Stimulated activated naive CD8-positive, alpha-beta T cell treated with anti-CD3 and anti-CD28 coated beads, Interleukin-15, amount 100 ng/mL, for 72 hours (primary cell): ENCODE measurements at regions not wholly inside any gene's neighbourhood (a gene's known extent, or its start where the extent isn't known, plus 50 kb on each side); places are given as distances from the start of the nearest gene placed in this dataset.

Experiments
- ATAC-seq: fragments of 150-1000 bp; cut with Tn5 transposase; 2 replicates; pipeline ENCODE4 v1.10.0; 2021; ENCODE audit warnings: mild to moderate bottlenecking, moderate library complexity
- DNase-seq, 2 donors: peaks; one replicate each; pipeline ENCODE4 v3.0.0; 2021 to 2022
- H3K27ac Mint-ChIP-seq, 2 donors: one replicate each; pipeline ENCODE4 v1.8.0; 2022; ENCODE audit warnings: mild to moderate bottlenecking in 2 of 2, mixed read lengths in 2 of 2, moderate library complexity in 2 of 2
- H3K27me3 Mint-ChIP-seq: one replicate; pipeline ENCODE4 v1.8.0; 2022; ENCODE audit warnings: mixed read lengths
- H3K4me1 Mint-ChIP-seq: one replicate; pipeline ENCODE4 v1.8.0; 2022; ENCODE audit warnings: mild to moderate bottlenecking, mixed read lengths
- H3K4me3 Mint-ChIP-seq, 2 donors: one replicate each; pipeline ENCODE4 v1.8.0; 2022; ENCODE audit warnings: mild to moderate bottlenecking in 2 of 2, mixed read lengths in 2 of 2, moderate library complexity in 1 of 2
- H3K9me3 Mint-ChIP-seq, 2 donors: one replicate each; pipeline ENCODE4 v1.8.0; 2022; ENCODE audit warnings: mixed read lengths in 2 of 2

- no peak for ATAC-seq
Observed at GRCh38 chr21:31476263-31477022, 132.4 kb upstream of the TIAM1 start.

GRCh38 chr21:31475223-31475622 is 131.2 kb upstream of the TIAM1 start:
- Mint-ChIP-seq H3K4me1 (peaks cover 10% of the 10 kb centered on the region), H3K27ac (no peak overlapping the region), H3K9me3 (peaks cover 0 to 16% of the 10 kb centered on the region in 2 donors), H3K4me3 (no peak overlapping the region), H3K27me3 (no peaks in the 10 kb centered on the region)
- DNase-seq (no peak), ATAC-seq (no peak)

More at GRCh38 chr21:31476263-31477022, 132.4 kb upstream of the TIAM1 start:
- H3K4me3 Mint-ChIP-seq = no peak overlapping the region
- peaks cover 0 to 22% of the 10 kb centered on the region in 2 donors for H3K9me3 Mint-ChIP-seq
- no peak for DNase-seq
- H3K27me3 Mint-ChIP-seq = no peaks in the 10 kb centered on the region
- H3K4me1 Mint-ChIP-seq = peaks cover 10% of the 10 kb centered on the region
- no peak overlapping the region for H3K27ac Mint-ChIP-seq

- H3K9me3 Mint-ChIP-seq = peaks cover 0 to 13% of the 10 kb centered on the region in 2 donors
- peaks cover 10% of the 10 kb centered on the region for H3K4me1 Mint-ChIP-seq
- peak overlapping the region; percentile 46 to 86 for H3K27ac Mint-ChIP-seq
- ATAC-seq (no peak), DNase-seq (no peak)
- H3K4me3 Mint-ChIP-seq = no peak overlapping the region
- no peaks in the 10 kb centered on the region for H3K27me3 Mint-ChIP-seq
Observed at GRCh38 chr21:31473685-31474345, 129.8 kb upstream of the TIAM1 start.

- Mint-ChIP-seq H3K4me1 (peaks cover 5% of the 10 kb centered on the region), H3K4me3 (no peak overlapping the region), H3K27ac (peak overlapping the region in 1 of 2 donors; percentile 31), H3K27me3 (no peaks in the 10 kb centered on the region), H3K9me3 (peaks cover 0 to 13% of the 10 kb centered on the region in 2 donors)
- ATAC-seq (no peak), DNase-seq (no peak)
Observed at GRCh38 chr21:31471865-31472264, 127.8 kb upstream of the TIAM1 start.

GRCh38 chr21:31470896-31471694 is 127.0 kb upstream of the TIAM1 start:
- Mint-ChIP-seq H3K27ac (no peak overlapping the region), H3K9me3 (peaks cover 0 to 13% of the 10 kb centered on the region in 2 donors), H3K4me3 (no peak overlapping the region), H3K27me3 (no peaks in the 10 kb centered on the region), H3K4me1 (peaks cover 5% of the 10 kb centered on the region)
- no peak for DNase-seq
- ATAC-seq = no peak

GRCh38 chr21:31460980-31461379 is 116.9 kb upstream of the TIAM1 start:
- ATAC-seq (peak; percentile 93), DNase-seq (peak; percentile 5 to 21)
- H3K4me1 Mint-ChIP-seq = peaks cover 13% of the 10 kb centered on the region
- no peaks in the 10 kb centered on the region for H3K27me3 Mint-ChIP-seq
- no peaks in the 10 kb centered on the region for H3K9me3 Mint-ChIP-seq
- peak overlapping the region; percentile 15 to 34 for H3K27ac Mint-ChIP-seq
- peak overlapping the region; percentile 56 to 62 for H3K4me3 Mint-ChIP-seq

- DNase-seq (no peak), ATAC-seq (no peak)
- Mint-ChIP-seq H3K4me1 (peaks cover 13% of the 10 kb centered on the region), H3K9me3 (peaks cover 0 to 2% of the 10 kb centered on the region in 2 donors), H3K27me3 (no peaks in the 10 kb centered on the region), H3K27ac (no peak overlapping the region), H3K4me3 (no peak overlapping the region)
Observed at GRCh38 chr21:31459457-31459856, 115.4 kb upstream of the TIAM1 start.

GRCh38 chr21:31457675-31458074 is 113.6 kb upstream of the TIAM1 start:
- H3K27me3 Mint-ChIP-seq = no peaks in the 10 kb centered on the region
- peaks cover 13% of the 10 kb centered on the region for H3K4me1 Mint-ChIP-seq
- peak; percentile 60 for ATAC-seq
- no peak overlapping the region for H3K27ac Mint-ChIP-seq
- DNase-seq = no peak
- peaks cover 10 to 14% of the 10 kb centered on the region in 2 donors for H3K9me3 Mint-ChIP-seq
- no peak overlapping the region for H3K4me3 Mint-ChIP-seq

GRCh38 chr21:31456201-31456600 is 112.1 kb upstream of the TIAM1 start:
- Mint-ChIP-seq H3K27ac (no peak overlapping the region), H3K9me3 (peaks cover 12 to 17% of the 10 kb centered on the region in 2 donors), H3K4me3 (no peak overlapping the region), H3K4me1 (peaks cover 11% of the 10 kb centered on the region), H3K27me3 (no peaks in the 10 kb centered on the region)
- DNase-seq = no peak
- no peak for ATAC-seq

- no peak for ATAC-seq
- Mint-ChIP-seq H3K9me3 (peaks cover 12 to 17% of the 10 kb centered on the region in 2 donors), H3K27me3 (no peaks in the 10 kb centered on the region), H3K4me3 (no peak overlapping the region), H3K4me1 (peaks cover 6% of the 10 kb centered on the region), H3K27ac (no peak overlapping the region)
- no peak for DNase-seq
Observed at GRCh38 chr21:31455506-31455905, 111.4 kb upstream of the TIAM1 start.

- ATAC-seq (no peak), DNase-seq (no peak)
- Mint-ChIP-seq H3K27me3 (no peaks in the 10 kb centered on the region), H3K27ac (no peak overlapping the region), H3K9me3 (peaks cover 12 to 17% of the 10 kb centered on the region in 2 donors), H3K4me1 (peaks cover 17% of the 10 kb centered on the region), H3K4me3 (no peak overlapping the region)
Observed at GRCh38 chr21:31450980-31451379, 106.9 kb upstream of the TIAM1 start.

GRCh38 chr21:31449921-31450535 is 106.0 kb upstream of the TIAM1 start:
- Mint-ChIP-seq H3K4me3 (no peak overlapping the region), H3K27ac (no peak overlapping the region), H3K9me3 (peaks cover 12 to 17% of the 10 kb centered on the region in 2 donors), H3K4me1 (peaks cover 27% of the 10 kb centered on the region), H3K27me3 (no peaks in the 10 kb centered on the region)
- DNase-seq = no peak
- ATAC-seq = no peak

GRCh38 chr21:31448496-31448895 is 104.4 kb upstream of the TIAM1 start:
- Mint-ChIP-seq H3K27me3 (no peaks in the 10 kb centered on the region), H3K4me1 (peaks cover 42% of the 10 kb centered on the region), H3K9me3 (peaks cover 5 to 7% of the 10 kb centered on the region in 2 donors), H3K4me3 (no peak overlapping the region), H3K27ac (no peak overlapping the region)
- ATAC-seq = no peak
- DNase-seq = no peak

- Mint-ChIP-seq H3K4me1 (peaks cover 45% of the 10 kb centered on the region), H3K27ac (peak overlapping the region in 1 of 2 donors; percentile 28), H3K27me3 (no peaks in the 10 kb centered on the region), H3K9me3 (peaks cover 3 to 5% of the 10 kb centered on the region in 2 donors), H3K4me3 (no peak overlapping the region)
- ATAC-seq (no peak), DNase-seq (no peak)
Observed at GRCh38 chr21:31447505-31447904, 103.4 kb upstream of the TIAM1 start.

GRCh38 chr21:31446226-31446855 is 102.3 kb upstream of the TIAM1 start:
- H3K27ac Mint-ChIP-seq = no peak overlapping the region
- no peaks in the 10 kb centered on the region for H3K27me3 Mint-ChIP-seq
- H3K9me3 Mint-ChIP-seq = peaks cover 7 to 15% of the 10 kb centered on the region in 2 donors
- peaks cover 45% of the 10 kb centered on the region for H3K4me1 Mint-ChIP-seq
- H3K4me3 Mint-ChIP-seq = peak overlapping the region; percentile 52 to 67
- peak; percentile 95 for ATAC-seq
- peak; percentile 34 to 36 for DNase-seq
